ENCODE measurements at regions not wholly inside any gene's neighbourhood (a gene's known extent, or its start where the extent isn't known, plus 50 kb on each side); places are given as distances from the start of the nearest gene placed in this dataset.

- no peak for DNase-seq (ENCODE audit: low read depth in 2 of 2)
- no peak for TF ChIP-seq CTCF (IDR thresholded peaks at IDR 0.05; ENCODE audit: low read depth, low read length)
These were observed 57.1 kb upstream of the NKAP start for GRCh38 chrX:120000490-120001246.

GRCh38 chrX:119999087-119999634, 55.6 kb upstream of the NKAP start:
- DNase-seq (ENCODE audit: low read depth in 2 of 2), result no peak
- TF ChIP-seq CTCF (IDR thresholded peaks at IDR 0.05; ENCODE audit: low read depth, low read length), result no peak
- no peak overlapping the region for H3K4me3 ChIP-seq (replicated peaks in 1 of 2; ENCODE audit: low read depth in 2 of 2, low read length in 2 of 2)

More at GRCh38 chrX:120000490-120001246, 57.1 kb upstream of the NKAP start:
- no peak overlapping the region for H3K4me3 ChIP-seq (replicated peaks in 1 of 2; ENCODE audit: low read depth in 2 of 2, low read length in 2 of 2)

GRCh38 chrX:119997570-119997969, 54.0 kb upstream of the NKAP start:
- DNase-seq (ENCODE audit: low read depth in 2 of 2), result no peak
- no peak for TF ChIP-seq CTCF (IDR thresholded peaks at IDR 0.05; ENCODE audit: low read depth, low read length)
- H3K4me3 ChIP-seq (replicated peaks in 1 of 2; ENCODE audit: low read depth in 2 of 2, low read length in 2 of 2), result no peak overlapping the region

- DNase-seq (ENCODE audit: low read depth in 2 of 2), result no peak
- no peak for TF ChIP-seq CTCF (IDR thresholded peaks at IDR 0.05; ENCODE audit: low read depth, low read length)
These were observed 53.3 kb upstream of the NKAP start for GRCh38 chrX:119996600-119997524.

GRCh38 chrX:119996069-119996468, 52.5 kb upstream of the NKAP start:
- no peak for DNase-seq (ENCODE audit: low read depth in 2 of 2)
- no peak for TF ChIP-seq CTCF (IDR thresholded peaks at IDR 0.05; ENCODE audit: low read depth, low read length)
- H3K4me3 ChIP-seq (replicated peaks in 1 of 2; ENCODE audit: low read depth in 2 of 2, low read length in 2 of 2), result no peak overlapping the region

More at GRCh38 chrX:119996600-119997524, 53.3 kb upstream of the NKAP start:
- no peak overlapping the region for H3K4me3 ChIP-seq (replicated peaks in 1 of 2; ENCODE audit: low read depth in 2 of 2, low read length in 2 of 2)

Measured in cardiac fibroblast (primary cell).